GM23248 (cell line): ENCODE measurements at regions not wholly inside any gene's neighbourhood (a gene's known extent, or its start where the extent isn't known, plus 50 kb on each side); places are given as distances from the start of the nearest gene placed in this dataset.
A peak's percentile ranks its signal among the peaks of the same experiment; 100 is the strongest.

Experiments used
- DNase-seq: peaks from one replicate; pipeline ENCODE4 v3.0.0-alpha.2; 2015
- H2AFZ ChIP-seq: fragments of 200-600 bp; sonication (generic); 2 replicates; pipeline ENCODE4 v1.6.1; 2016; ENCODE audit warnings: antibody characterized with exemption
- H3F3A ChIP-seq: fragments of 200-600 bp; sonication (generic); 2 replicates; pipeline ENCODE4 v1.6.1; 2016; ENCODE audit warnings: mild to moderate bottlenecking, antibody characterized with exemption, mixed run types; ENCODE audit not compliant: insufficient read depth
- H3K27ac ChIP-seq: fragments of 200-600 bp; sonication (generic); 2 replicates; pipeline ENCODE4 v1.5.1; 2016; ENCODE audit warnings: mild to moderate bottlenecking
- H3K27me3 ChIP-seq: fragments of 200-600 bp; sonication (generic); replicated peaks from 2 replicates; pipeline ENCODE4 v1.6.1; 2016; ENCODE audit warnings: mild to moderate bottlenecking; ENCODE audit not compliant: insufficient read depth
- H3K36me3 ChIP-seq: fragments of 200-600 bp; sonication (generic); 2 replicates; pipeline ENCODE4 v1.6.1; 2016; ENCODE audit warnings: low read depth, mild to moderate bottlenecking
- H3K4me1 ChIP-seq: fragments of 200-600 bp; sonication (generic); 2 replicates; pipeline ENCODE4 v1.6.1; 2016; ENCODE audit warnings: mild to moderate bottlenecking; ENCODE audit not compliant: insufficient read depth
- H3K4me2 ChIP-seq: fragments of 200-600 bp; sonication (generic); one replicate; pipeline ENCODE4 v1.6.1; 2016; ENCODE audit warnings: mild to moderate bottlenecking; ENCODE audit not compliant: unreplicated experiment
- H3K4me3 ChIP-seq: fragments of 200-600 bp; sonication (generic); 2 replicates; pipeline ENCODE4 v1.5.1; 2016; ENCODE audit warnings: mild to moderate bottlenecking
- H3K79me2 ChIP-seq: fragments of 200-600 bp; sonication (generic); 2 replicates; pipeline ENCODE4 v1.6.1; 2016; ENCODE audit warnings: mild to moderate bottlenecking; ENCODE audit not compliant: insufficient read depth
- H3K9ac ChIP-seq: fragments of 200-600 bp; sonication (generic); 2 replicates; pipeline ENCODE4 v1.6.1; 2016; ENCODE audit warnings: mild to moderate bottlenecking
- H3K9me2 ChIP-seq: fragments of 200-600 bp; sonication (generic); 2 replicates; pipeline ENCODE4 v1.6.1; 2016; ENCODE audit warnings: mixed run types, mild to moderate bottlenecking, moderate library complexity; ENCODE audit not compliant: insufficient read depth
- H3K9me3 ChIP-seq: fragments of 200-600 bp; sonication (generic); one replicate; pipeline ENCODE4 v1.6.1; 2017; ENCODE audit warnings: low read depth
- H4K20me1 ChIP-seq: fragments of 200-600 bp; sonication (generic); 2 replicates; pipeline ENCODE4 v1.6.0; 2016; ENCODE audit not compliant: insufficient read depth
- EZH2 ChIP-seq: fragments of 200-600 bp; sonication (generic); IDR thresholded peaks from 2 replicates; pipeline ENCODE4 v1.6.1; 2018; ENCODE audit warnings: antibody characterized with exemption, mild to moderate bottlenecking; ENCODE audit not compliant: insufficient read depth, poor library complexity, severe bottlenecking
- EZH2phosphoT487 ChIP-seq: fragments of 200-600 bp; sonication (generic); IDR thresholded peaks from 2 replicates; pipeline ENCODE4 v1.6.1; 2018; ENCODE audit warnings: antibody characterized with exemption, moderate library complexity, mild to moderate bottlenecking, low read depth; ENCODE audit not compliant: insufficient read depth
- WGBS, 2 experiments: methylation state at CpG; one replicate each; pipeline ENCODE4 v1.1.6; 2015 to 2017; ENCODE audit warnings: low lambda C conversion rate in 2 of 2, low coverage in 1 of 2; ENCODE audit errors: missing lambda C conversion rate in 2 of 2; 5-methylcytosine and 5-hydroxymethylcytosine counted together
- in situ Hi-C: fragments of 300-500 bp; cut with MboI; formaldehyde crosslinking; loops from 2 replicates; pipeline ENCODE4 v1.15.0; 2020

DNA sequence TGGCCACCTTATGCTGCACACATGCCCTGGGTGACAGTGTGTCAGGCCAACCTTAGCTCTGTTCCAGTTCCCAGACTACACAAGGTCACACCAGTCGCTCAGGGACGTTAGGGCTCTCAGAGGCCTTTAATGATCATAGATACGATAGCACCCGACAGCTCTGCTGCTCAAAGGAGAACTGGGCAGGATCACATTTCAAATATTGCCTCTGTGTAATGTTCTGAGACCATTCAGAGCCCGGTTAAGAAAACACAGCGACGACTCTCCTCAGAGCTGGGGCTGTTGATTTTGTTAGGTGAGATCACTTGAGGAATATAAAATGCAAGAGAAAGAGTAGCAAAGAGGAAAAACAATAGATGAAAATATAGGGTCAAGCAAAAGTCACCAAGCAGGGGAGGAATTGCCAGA is 166.6 kb upstream of the TANK start:
- H3K9ac ChIP-seq: peak overlapping the region; percentile 19; the same call in 1 of the 2 replicates
- peak overlapping the region; percentile 26; the same call in 1 of the 2 replicates for H3K27ac ChIP-seq
- TF ChIP-seq EZH2phosphoT487 (no peak), EZH2 (no peak)
- H3K4me1 ChIP-seq: peaks cover 4% of the 10 kb centered on the region
- 87 to 89% methylated on average over 7 of the region's 7 CpGs for WGBS, 2 experiments
- no peak overlapping the region for H2AFZ ChIP-seq
- no peaks in the 10 kb centered on the region for H4K20me1 ChIP-seq
- H3F3A ChIP-seq: peaks cover 4% of the 10 kb centered on the region; the same call in 1 of the 2 replicates
- no peak for DNase-seq
- peak overlapping the region; percentile 10 for H3K4me2 ChIP-seq
- in situ Hi-C loops: loop anchor here (10.0 kb wide), 1 partner anchor 889 kb away; no protein-coding TSS in a partner anchor
- no peaks in the 10 kb centered on the region for H3K9me2 ChIP-seq
- H3K27me3 ChIP-seq: no peaks in the 10 kb centered on the region
- H3K9me3 ChIP-seq: no peaks in the 10 kb centered on the region
- H3K4me3 ChIP-seq: no peak overlapping the region
- no peaks in the 10 kb centered on the region for H3K36me3 ChIP-seq
- no peaks in the 10 kb centered on the region for H3K79me2 ChIP-seq

DNA sequence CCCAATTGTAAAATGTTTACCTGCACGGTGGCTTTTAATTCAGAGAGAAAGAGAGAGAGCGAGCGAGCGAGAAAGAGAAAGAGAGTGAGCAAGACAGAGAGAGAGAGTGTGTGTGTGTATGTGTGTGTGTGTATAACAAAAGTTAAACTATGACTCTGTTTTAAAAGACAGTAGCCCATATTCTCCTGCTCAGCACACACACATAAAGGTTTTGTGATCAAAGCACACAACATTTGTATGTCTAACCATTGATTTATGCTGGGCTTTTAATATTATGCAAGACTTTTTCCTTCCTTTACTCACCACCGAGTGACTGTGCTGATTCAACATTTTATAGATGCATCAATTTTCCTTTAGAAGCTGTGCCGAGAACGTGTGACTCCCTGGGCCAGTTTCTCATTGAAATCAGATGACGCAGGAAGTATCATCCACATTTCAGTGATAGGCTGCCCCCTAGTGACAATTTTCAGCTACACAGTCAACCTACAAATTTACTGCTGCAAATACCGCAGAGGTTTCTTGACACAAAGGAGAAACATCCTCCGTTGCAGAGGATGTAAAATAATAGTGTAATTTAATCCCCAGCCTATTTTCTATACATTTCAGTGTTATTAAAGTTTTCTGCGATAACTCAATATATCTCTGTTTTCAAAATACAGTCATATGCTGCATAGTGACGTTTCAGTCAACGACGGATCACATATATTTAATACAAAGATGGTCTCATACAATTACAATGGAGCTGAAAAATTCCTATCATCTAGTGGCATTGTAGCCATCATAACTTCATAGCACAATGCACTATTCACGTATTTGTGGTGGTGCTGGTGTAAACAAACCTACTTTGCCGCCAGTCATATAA is 165.9 kb upstream of the TANK start:
- Histone ChIP-seq H3K4me1 (peaks cover 4% of the 10 kb centered on the region), H3K9ac (peak overlapping the region; percentile 19), H3K9me2 (no peaks in the 10 kb centered on the region), H3K4me2 (peak overlapping the region; percentile 10), H3K27ac (peak overlapping the region; percentile 26), H3K36me3 (no peaks in the 10 kb centered on the region), H3F3A (peaks cover 4% of the 10 kb centered on the region; the same call in 1 of the 2 replicates), H3K79me2 (no peaks in the 10 kb centered on the region), H3K27me3 (no peaks in the 10 kb centered on the region), H2AFZ (no peak overlapping the region), H3K9me3 (no peaks in the 10 kb centered on the region), H4K20me1 (no peaks in the 10 kb centered on the region), H3K4me3 (no peak overlapping the region)
- in situ Hi-C loops: loop anchor here (10.0 kb wide), 1 partner anchor 890 kb away; no protein-coding TSS in a partner anchor
- no peak for TF ChIP-seq EZH2
- TF ChIP-seq EZH2phosphoT487: no peak
- peak; percentile 96 for DNase-seq
- 42 to 44% methylated on average over 16 of the region's 16 CpGs for WGBS, 2 experiments

DNA sequence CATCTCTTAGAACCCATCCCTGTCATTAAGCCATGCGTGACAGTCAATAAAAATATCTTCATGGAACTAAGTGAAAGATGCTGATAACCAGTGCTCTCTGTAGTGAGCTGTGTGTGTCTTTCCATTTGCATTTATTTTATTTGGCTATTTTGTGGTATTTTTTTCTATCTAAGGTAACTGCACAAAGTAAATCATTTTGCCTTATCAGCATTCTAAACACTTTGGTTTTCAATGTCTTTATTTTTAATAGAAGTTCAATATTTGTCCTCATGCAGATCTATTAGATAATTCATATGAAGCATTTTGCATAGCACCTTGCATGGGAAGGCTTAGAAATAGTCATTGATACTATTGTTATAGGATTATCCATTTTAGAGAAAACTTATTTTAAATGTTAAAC is 163.6 kb upstream of the TANK start:
- Histone ChIP-seq H3K9ac (no peak overlapping the region), H3K27me3 (no peaks in the 10 kb centered on the region), H3K4me1 (peaks cover 4% of the 10 kb centered on the region), H3K4me2 (no peak overlapping the region), H3K79me2 (no peaks in the 10 kb centered on the region), H3K27ac (no peak overlapping the region), H3F3A (peaks cover 4% of the 10 kb centered on the region; the same call in 1 of the 2 replicates), H3K36me3 (no peaks in the 10 kb centered on the region), H3K9me3 (no peaks in the 10 kb centered on the region), H3K9me2 (no peaks in the 10 kb centered on the region), H3K4me3 (no peak overlapping the region), H4K20me1 (no peaks in the 10 kb centered on the region), H2AFZ (no peak overlapping the region)
- in situ Hi-C loops: loop anchor here (10.0 kb wide), 1 partner anchor 892 kb away; no protein-coding TSS in a partner anchor
- no peak for TF ChIP-seq EZH2phosphoT487
- no peak for TF ChIP-seq EZH2
- 96 to 100% methylated on average over 1 of the region's 1 CpG for WGBS, 2 experiments
- no peak for DNase-seq

DNA sequence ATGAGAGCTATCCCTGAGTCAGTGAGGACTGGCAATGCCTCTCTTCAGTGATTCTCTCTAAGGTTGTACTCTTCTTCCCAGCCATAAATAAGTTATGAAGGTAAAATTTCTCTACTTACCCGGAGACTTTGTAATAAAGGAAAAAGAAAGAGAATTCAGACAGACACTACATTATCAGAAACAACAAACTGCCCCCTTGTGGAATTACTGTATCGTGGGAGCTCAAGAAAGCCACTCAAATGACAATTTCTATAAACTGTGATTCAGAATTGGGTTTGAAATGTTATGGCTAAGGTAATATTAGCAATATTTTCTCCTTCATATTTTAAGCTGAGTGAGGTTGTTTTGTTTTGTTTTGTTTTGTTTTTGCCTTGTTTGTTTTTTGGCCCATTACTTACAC is 155.8 kb upstream of the TANK start:
- no peaks in the 10 kb centered on the region for H3K36me3 ChIP-seq
- WGBS, 2 experiments: 25 to 30% methylated on average over 2 of the region's 2 CpGs
- no peak overlapping the region for H3K9ac ChIP-seq
- no peak overlapping the region for H3K27ac ChIP-seq
- 0 out of 2 replicates have a peak, but pooled peaks cover 8% of the 10 kb centered on the region for H3F3A ChIP-seq
- in situ Hi-C loops: no loop called here
- no peaks in the 10 kb centered on the region for H3K9me2 ChIP-seq
- 0 out of 2 replicates have a peak, but pooled peaks cover 7% of the 10 kb centered on the region for H3K4me1 ChIP-seq
- peak; percentile 63 for DNase-seq
- TF ChIP-seq EZH2 (no peak), EZH2phosphoT487 (no peak)
- no peaks in the 10 kb centered on the region for H3K27me3 ChIP-seq
- H3K79me2 ChIP-seq: no peaks in the 10 kb centered on the region
- no peaks in the 10 kb centered on the region for H4K20me1 ChIP-seq
- H3K4me3 ChIP-seq: no peak overlapping the region
- no peaks in the 10 kb centered on the region for H3K9me3 ChIP-seq
- peak overlapping the region; percentile 18 for H3K4me2 ChIP-seq
- peak overlapping the region; percentile 47 for H2AFZ ChIP-seq
